ENCODE measurements at regions not wholly inside any gene's neighbourhood (a gene's known extent, or its start where the extent isn't known, plus 50 kb on each side); places are given as distances from the start of the nearest gene placed in this dataset.

DNA sequence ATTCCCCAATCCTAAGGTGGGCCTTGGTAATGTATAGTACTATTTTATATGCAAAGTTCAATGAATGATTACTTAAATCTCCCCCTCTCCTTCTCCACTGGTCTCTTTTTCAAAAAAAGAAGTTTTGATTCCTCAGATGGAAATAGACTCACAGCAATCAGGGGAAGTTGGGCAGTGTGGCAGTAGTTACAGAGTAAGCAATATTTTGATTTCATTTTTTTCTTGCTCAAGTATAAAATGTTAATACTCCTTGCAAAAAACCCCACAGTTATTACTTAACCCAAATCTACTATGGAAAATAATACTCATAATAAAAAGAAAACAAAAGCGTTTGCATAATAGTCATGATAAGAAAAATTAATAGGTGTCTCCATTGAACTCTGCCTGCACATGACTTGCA is 56.9 kb upstream of the CXCL8 start:
- WGBS, result 72% methylated on average over 1 of the region's 1 CpG
- no peaks in the 10 kb centered on the region for H3K9me3 ChIP-seq
- no peak for DNase-seq (ENCODE audit: low spot score)
- no peaks in the 10 kb centered on the region for H3K4me1 ChIP-seq (replicated peaks)
- no peak overlapping the region for H3K27ac ChIP-seq
- TF ChIP-seq POLR2AphosphoS5 (IDR thresholded peaks at IDR 0.05) (no peak), POLR2A (IDR thresholded peaks at IDR 0.05) (no peak)
- TF ChIP-seq, protein P1, sequence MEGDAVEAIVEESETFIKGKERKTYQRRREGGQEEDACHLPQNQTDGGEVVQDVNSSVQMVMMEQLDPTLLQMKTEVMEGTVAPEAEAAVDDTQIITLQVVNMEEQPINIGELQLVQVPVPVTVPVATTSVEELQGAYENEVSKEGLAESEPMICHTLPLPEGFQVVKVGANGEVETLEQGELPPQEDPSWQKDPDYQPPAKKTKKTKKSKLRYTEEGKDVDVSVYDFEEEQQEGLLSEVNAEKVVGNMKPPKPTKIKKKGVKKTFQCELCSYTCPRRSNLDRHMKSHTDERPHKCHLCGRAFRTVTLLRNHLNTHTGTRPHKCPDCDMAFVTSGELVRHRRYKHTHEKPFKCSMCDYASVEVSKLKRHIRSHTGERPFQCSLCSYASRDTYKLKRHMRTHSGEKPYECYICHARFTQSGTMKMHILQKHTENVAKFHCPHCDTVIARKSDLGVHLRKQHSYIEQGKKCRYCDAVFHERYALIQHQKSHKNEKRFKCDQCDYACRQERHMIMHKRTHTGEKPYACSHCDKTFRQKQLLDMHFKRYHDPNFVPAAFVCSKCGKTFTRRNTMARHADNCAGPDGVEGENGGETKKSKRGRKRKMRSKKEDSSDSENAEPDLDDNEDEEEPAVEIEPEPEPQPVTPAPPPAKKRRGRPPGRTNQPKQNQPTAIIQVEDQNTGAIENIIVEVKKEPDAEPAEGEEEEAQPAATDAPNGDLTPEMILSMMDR (IDR thresholded peaks at IDR 0.05), result no peak
- no peaks in the 10 kb centered on the region for H3K27me3 ChIP-seq (replicated peaks; ENCODE audit: insufficient read depth)
- intact Hi-C loops (cut with DNase I), result no loop called here
- no peaks in the 10 kb centered on the region for H3K36me3 ChIP-seq
- no peak overlapping the region for H3K4me3 ChIP-seq

DNA sequence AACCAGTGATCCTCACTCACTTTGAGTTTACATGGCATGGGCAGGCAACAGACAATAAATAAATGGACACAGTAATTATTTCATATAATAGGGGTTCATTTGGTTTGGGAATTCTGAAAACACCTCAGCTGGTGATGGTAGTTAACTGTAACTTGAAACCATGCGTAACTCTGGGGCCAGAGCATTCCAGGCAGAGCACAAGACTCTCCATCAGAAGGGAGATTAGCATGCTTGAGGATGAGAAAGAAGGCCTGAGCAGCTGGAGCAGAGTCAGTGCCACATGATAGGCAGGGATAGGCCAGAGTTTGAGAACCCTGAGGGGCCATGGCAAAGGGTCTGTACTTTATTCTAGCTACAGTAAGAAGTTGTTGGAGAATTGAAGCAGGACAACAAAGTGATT is 56.3 kb upstream of the CXCL8 start:
- TF ChIP-seq, protein P1 (IDR thresholded peaks at IDR 0.05), result no peak
- TF ChIP-seq POLR2A (IDR thresholded peaks at IDR 0.05) (no peak), POLR2AphosphoS5 (IDR thresholded peaks at IDR 0.05) (no peak)
- WGBS, result 0% methylated on average over 1 of the region's 1 CpG
- H3K36me3 ChIP-seq, result no peaks in the 10 kb centered on the region
- intact Hi-C loops (cut with DNase I), result no loop called here
- no peak overlapping the region for H3K4me3 ChIP-seq
- no peaks in the 10 kb centered on the region for H3K9me3 ChIP-seq
- H3K27ac ChIP-seq, result no peak overlapping the region
- DNase-seq (ENCODE audit: low spot score), result no peak
- H3K27me3 ChIP-seq (replicated peaks; ENCODE audit: insufficient read depth), result no peaks in the 10 kb centered on the region
- H3K4me1 ChIP-seq (replicated peaks), result no peaks in the 10 kb centered on the region

DNA sequence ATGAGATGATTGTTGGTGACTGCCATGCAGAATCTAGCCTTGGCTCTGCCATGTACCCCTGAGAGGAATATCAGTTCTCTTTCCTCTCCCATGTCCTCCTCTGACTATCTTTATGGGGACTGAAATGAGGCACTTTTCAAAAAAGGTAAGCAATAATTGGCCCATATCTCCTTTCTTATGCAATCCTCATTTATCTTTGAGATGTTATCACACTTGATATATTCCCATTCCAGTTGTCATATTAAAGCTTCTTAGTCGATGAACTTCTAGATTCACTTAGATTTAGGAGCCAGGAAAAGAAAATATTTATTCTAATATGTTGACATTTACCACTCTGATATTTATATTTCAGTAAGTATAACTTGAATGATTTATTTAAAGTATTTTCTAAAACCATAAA is 55.3 kb upstream of the CXCL8 start:
- Histone ChIP-seq H3K27me3 (replicated peaks; ENCODE audit: insufficient read depth) (no peaks in the 10 kb centered on the region), H3K4me1 (replicated peaks) (no peaks in the 10 kb centered on the region), H3K4me3 (no peak overlapping the region), H3K27ac (no peak overlapping the region), H3K9me3 (no peaks in the 10 kb centered on the region), H3K36me3 (no peaks in the 10 kb centered on the region)
- 21% methylated on average over 1 of the region's 1 CpG for WGBS
- no peak for DNase-seq (ENCODE audit: low spot score)
- intact Hi-C loops (cut with DNase I), result no loop called here
- TF ChIP-seq, protein P1 (IDR thresholded peaks at IDR 0.05), result no peak

- intact Hi-C loops (cut with DNase I), result no loop called here
- Histone ChIP-seq H3K36me3 (no peaks in the 10 kb centered on the region), H3K4me1 (replicated peaks) (no peaks in the 10 kb centered on the region), H3K4me3 (no peak overlapping the region), H3K27me3 (replicated peaks; ENCODE audit: insufficient read depth) (no peaks in the 10 kb centered on the region), H3K27ac (no peak overlapping the region), H3K9me3 (no peaks in the 10 kb centered on the region)
- 91% methylated on average over 1 of the region's 1 CpG for WGBS
- no peak for TF ChIP-seq POLR2AphosphoS5 (IDR thresholded peaks at IDR 0.05)
- TF ChIP-seq, protein P1 (IDR thresholded peaks at IDR 0.05), result no peak
- TF ChIP-seq POLR2A (IDR thresholded peaks at IDR 0.05), result no peak
- no peak for DNase-seq (ENCODE audit: low spot score)
Observed at GRCh38 chr4:73687421-73687820, 52.9 kb upstream of the CXCL8 start.

DNA sequence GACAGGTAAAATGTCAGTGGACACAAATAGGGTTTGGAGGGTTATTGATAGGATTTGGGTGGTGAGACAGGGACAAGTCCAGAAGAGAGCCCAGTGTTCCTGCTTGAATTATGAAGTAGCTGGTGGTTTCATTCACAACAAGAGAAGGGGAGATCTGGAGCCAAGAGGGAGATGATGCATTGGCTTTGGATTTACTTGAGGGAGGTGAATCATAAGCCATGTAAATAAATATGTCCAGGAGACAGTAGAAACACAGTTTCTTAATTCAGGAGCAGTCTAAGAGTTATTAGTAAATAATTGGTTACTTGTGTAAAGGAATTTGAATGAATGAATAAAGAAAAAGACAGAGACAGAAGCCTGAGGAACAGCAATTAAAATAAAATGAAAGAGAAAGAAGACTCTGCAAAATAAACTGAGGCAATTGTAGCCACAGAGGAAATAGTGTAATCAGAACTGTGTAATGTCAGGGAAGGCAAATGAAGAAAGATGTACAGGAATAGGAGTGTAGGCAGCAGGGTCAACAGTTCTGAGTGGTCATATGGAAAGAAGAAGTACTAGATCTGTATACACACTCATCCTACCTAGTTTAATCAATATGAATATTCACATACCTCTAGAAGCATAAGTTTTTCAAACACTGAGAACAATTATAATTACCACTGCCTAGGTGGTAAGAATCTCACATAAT is 50.2 kb upstream of the CXCL8 start:
- intact Hi-C loops (cut with DNase I), result no loop called here
- H3K4me3 ChIP-seq, result no peak overlapping the region
- no peak overlapping the region for H3K27ac ChIP-seq

More for the DNA sequence above, 50.2 kb upstream of the CXCL8 start:
- H3K36me3 ChIP-seq, result no peaks in the 10 kb centered on the region
- no peak for DNase-seq (ENCODE audit: low spot score)
- no peaks in the 10 kb centered on the region for H3K4me1 ChIP-seq (replicated peaks)
- H3K27me3 ChIP-seq (replicated peaks; ENCODE audit: insufficient read depth), result no peaks in the 10 kb centered on the region
- TF ChIP-seq, protein P1 (IDR thresholded peaks at IDR 0.05), result no peak
- no peak for TF ChIP-seq POLR2A (IDR thresholded peaks at IDR 0.05)
- TF ChIP-seq POLR2AphosphoS5 (IDR thresholded peaks at IDR 0.05), result no peak
- no peaks in the 10 kb centered on the region for H3K9me3 ChIP-seq

All from prostate gland (tissue), 2 donors.